HFFc6 (cell line): ENCODE measurements at regions not wholly inside any gene's neighbourhood (a gene's known extent, or its start where the extent isn't known, plus 50 kb on each side); places are given as distances from the start of the nearest gene placed in this dataset.

Experiments
- DNase-seq: peaks from one replicate; pipeline ENCODE4 v3.0.0-alpha.2; 2018
- H3K27ac Mint-ChIP-seq: 2 replicates; pipeline ENCODE4 v1.8.0; 2020; ENCODE audit warnings: mild to moderate bottlenecking, mixed read lengths
- H3K27me3 Mint-ChIP-seq: 2 replicates; pipeline ENCODE4 v1.8.0; 2021; ENCODE audit warnings: mild to moderate bottlenecking, moderate library complexity, mixed read lengths; ENCODE audit not compliant: insufficient read depth
- H3K36me3 Mint-ChIP-seq: 2 replicates; pipeline ENCODE4 v1.8.0; 2021; ENCODE audit warnings: low read depth, mixed read lengths
- H3K4me1 Mint-ChIP-seq: 2 replicates; pipeline ENCODE4 v1.8.0; 2020; ENCODE audit warnings: low read depth, mixed read lengths
- H3K4me3 Mint-ChIP-seq: 2 replicates; pipeline ENCODE4 v1.8.0; 2020; ENCODE audit warnings: mild to moderate bottlenecking, moderate library complexity, mixed read lengths
- H3K9me3 Mint-ChIP-seq: 2 replicates; pipeline ENCODE4 v1.8.0; 2020; ENCODE audit warnings: mild to moderate bottlenecking, mixed read lengths
- TF ChIP-seq, protein P1 (sequence below): fragments of 200-600 bp; sonication (generic); IDR thresholded peaks from 2 replicates; pipeline ENCODE4 v1.5.0; 2021; ENCODE audit warnings: antibody characterized with exemption, mild to moderate bottlenecking

DNA sequence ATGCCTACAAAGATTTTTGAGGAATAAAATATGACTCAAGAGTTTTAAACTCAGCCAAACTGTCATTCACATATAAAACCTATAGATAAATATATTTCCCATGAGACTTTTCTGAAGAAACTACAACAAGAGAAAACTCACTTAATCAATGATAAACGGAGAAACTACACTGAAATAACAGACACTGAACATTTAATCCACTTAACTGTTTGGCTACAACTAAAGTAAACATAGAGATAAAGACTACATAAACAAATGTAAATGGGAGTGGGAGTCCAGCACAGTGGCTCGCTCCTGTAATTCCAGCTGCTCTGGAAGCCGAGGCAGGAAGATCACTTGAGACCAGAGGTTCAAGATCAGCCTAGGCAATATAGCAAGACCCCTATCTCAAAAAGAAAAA lies 79.2 kb downstream of the MEX3B start:
- Mint-ChIP-seq H3K4me1 (no peaks in the 10 kb centered on the region), H3K27me3 (no peaks in the 10 kb centered on the region; the same call in 1 of the 2 replicates), H3K4me3 (no peak overlapping the region), H3K36me3 (no peaks in the 10 kb centered on the region), H3K27ac (no peak overlapping the region), H3K9me3 (peaks cover 5% of the 10 kb centered on the region; the same call in 1 of the 2 replicates)
- TF ChIP-seq, protein P1, sequence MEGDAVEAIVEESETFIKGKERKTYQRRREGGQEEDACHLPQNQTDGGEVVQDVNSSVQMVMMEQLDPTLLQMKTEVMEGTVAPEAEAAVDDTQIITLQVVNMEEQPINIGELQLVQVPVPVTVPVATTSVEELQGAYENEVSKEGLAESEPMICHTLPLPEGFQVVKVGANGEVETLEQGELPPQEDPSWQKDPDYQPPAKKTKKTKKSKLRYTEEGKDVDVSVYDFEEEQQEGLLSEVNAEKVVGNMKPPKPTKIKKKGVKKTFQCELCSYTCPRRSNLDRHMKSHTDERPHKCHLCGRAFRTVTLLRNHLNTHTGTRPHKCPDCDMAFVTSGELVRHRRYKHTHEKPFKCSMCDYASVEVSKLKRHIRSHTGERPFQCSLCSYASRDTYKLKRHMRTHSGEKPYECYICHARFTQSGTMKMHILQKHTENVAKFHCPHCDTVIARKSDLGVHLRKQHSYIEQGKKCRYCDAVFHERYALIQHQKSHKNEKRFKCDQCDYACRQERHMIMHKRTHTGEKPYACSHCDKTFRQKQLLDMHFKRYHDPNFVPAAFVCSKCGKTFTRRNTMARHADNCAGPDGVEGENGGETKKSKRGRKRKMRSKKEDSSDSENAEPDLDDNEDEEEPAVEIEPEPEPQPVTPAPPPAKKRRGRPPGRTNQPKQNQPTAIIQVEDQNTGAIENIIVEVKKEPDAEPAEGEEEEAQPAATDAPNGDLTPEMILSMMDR: no peak
- DNase-seq: no peak

DNA sequence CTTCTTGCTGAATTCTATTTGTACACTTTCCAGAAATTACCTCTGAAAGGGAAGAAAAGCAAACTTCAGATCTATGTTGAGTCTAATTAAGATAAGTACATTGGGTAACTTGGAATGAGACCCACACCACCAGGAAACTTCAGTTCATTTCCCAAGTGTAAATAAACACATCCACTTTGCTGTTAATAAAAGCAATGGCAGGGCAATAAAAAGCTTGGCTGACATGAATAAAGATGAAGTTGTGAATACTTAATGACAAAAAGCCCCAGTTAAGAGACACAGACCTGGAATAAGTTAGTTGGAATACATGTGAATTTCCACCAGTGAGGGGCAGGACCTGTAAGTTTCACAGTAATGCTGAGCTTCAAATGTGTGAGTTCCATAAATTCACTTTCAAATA lies 83.3 kb downstream of the MEX3B start:
- Mint-ChIP-seq H3K27me3 (no peaks in the 10 kb centered on the region; the same call in 1 of the 2 replicates), H3K9me3 (peaks cover 5% of the 10 kb centered on the region; the same call in 1 of the 2 replicates), H3K4me1 (no peaks in the 10 kb centered on the region), H3K36me3 (no peaks in the 10 kb centered on the region), H3K4me3 (no peak overlapping the region), H3K27ac (no peak overlapping the region)
- DNase-seq: no peak
- TF ChIP-seq, protein P1: no peak

DNA sequence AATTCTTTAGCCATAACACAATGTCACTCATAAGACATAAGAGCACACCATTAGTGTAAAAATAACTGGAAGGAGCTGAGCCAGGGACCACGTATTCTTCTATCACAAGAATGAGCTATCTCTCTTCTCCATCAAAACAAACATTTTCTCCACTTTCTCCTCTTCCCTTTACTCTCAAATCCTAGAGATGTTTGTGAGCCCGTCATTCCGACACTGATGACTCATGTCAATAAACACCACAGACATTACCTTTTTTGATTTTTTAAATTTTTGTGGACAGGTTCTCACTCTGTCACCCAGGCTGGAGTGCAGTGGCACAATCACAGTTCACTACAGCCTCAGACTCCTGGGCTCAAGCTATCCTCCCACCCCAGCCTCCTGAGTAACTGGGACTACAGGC lies 86.6 kb downstream of the MEX3B start:
- Mint-ChIP-seq H3K36me3 (no peaks in the 10 kb centered on the region), H3K4me1 (peaks cover 10% of the 10 kb centered on the region), H3K27ac (no peak overlapping the region), H3K4me3 (no peak overlapping the region), H3K27me3 (no peaks in the 10 kb centered on the region; the same call in 1 of the 2 replicates), H3K9me3 (no peaks in the 10 kb centered on the region)
- no peak for DNase-seq
- TF ChIP-seq, protein P1: no peak

DNA sequence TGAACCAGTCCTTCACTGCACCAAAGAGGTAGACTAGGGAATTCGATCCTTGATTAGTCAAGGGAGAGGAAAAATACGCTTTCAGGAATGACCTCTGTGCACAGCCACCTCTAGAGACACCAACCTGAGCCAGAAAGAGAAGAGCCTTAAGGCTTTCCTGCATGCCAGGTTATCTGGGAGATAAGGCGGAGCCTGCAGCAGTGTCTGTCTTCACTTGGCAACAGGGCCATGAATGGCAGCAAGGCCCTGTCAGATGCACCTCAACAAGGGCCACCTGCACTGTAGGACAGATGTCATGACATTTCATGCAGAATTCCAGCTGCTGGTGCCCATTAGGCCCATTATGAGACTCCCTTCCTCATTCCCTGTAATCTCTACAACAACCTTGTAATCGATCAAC lies 88.1 kb downstream of the MEX3B start:
- Mint-ChIP-seq H3K4me3 (no peak overlapping the region), H3K9me3 (no peaks in the 10 kb centered on the region), H3K27me3 (no peaks in the 10 kb centered on the region; the same call in 1 of the 2 replicates), H3K36me3 (no peaks in the 10 kb centered on the region), H3K4me1 (peaks cover 10% of the 10 kb centered on the region), H3K27ac (no peak overlapping the region)
- TF ChIP-seq, protein P1: no peak
- DNase-seq: no peak

DNA sequence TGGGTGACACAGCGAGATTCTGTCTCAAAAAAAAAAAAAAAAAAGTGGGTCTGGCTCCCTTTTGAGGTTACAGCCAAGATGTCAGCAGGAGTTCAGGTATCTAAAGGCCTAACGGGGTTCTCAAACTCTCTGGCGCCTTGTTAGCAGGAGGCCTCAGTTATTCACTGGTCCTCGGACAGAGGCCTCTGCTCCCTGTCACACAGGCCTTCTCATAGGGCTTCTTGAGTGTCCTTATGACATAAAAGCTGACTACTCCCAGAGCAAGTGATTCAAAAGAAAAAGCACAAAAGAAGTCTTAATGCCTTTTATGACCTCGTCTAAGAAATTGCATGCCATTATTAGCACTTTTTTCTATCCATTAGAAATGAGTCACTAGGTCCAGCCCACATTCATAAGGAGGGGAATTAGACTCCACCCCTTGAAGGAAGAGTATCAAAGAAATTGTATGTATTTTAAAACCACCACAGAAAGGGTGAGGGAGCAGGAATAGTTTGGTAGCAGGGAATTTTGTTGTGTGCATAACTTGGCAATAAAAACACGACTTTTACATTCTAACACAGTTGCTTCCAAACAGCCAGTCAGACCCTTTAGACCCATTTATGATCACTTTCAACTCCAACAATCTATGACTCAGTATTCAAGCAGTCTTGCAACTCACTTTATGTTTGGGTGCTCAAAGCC lies 90.3 kb downstream of the MEX3B start:
- Mint-ChIP-seq H3K4me3 (no peak overlapping the region), H3K27me3 (peaks cover 1% of the 10 kb centered on the region), H3K27ac (peak overlapping the region; percentile 70; the same call in 1 of the 2 replicates), H3K4me1 (peaks cover 27% of the 10 kb centered on the region), H3K36me3 (no peaks in the 10 kb centered on the region), H3K9me3 (no peaks in the 10 kb centered on the region; the same call in 1 of the 2 replicates)
- TF ChIP-seq, protein P1: no peak
- peak; percentile 69 for DNase-seq
